Caco-2 (cell line): ENCODE measurements at regions not wholly inside any gene's neighbourhood (a gene's known extent, or its start where the extent isn't known, plus 50 kb on each side); places are given as distances from the start of the nearest gene placed in this dataset.

Source experiments
- BruUV-seq: library from RNA; stranded (reverse); fragments of 400-500 nt; replicated peaks from 2 replicates; lab custom pipeline; 2021; lab: Mats Ljungman, UMichigan
- CTCF ChIA-PET: fragments of 300-600 bp; sonication (Branson Sonifier 250); formaldehyde crosslinking; loops from one replicate; lab custom pipeline; 2022; ENCODE audit warnings: antibody characterized with exemption; lab: Charles Lee
- POLR2A ChIA-PET: fragments of 300-600 bp; sonication (Branson Sonifier 250); formaldehyde crosslinking; loops from one replicate; lab custom pipeline; 2022; ENCODE audit warnings: antibody characterized with exemption; lab: Charles Lee
- DNase-seq, 2 experiments: peaks; one replicate each; pipeline versions ENCODE4 v3.0.0 to v3.0.0-alpha.2; 2020 to 2022
- H3K27me3 ChIP-seq: replicated peaks from 2 replicates; pipeline ENCODE4 v1.6.0; 2011; ENCODE audit warnings: low read length; ENCODE audit not compliant: control insufficient read depth, insufficient read depth
- H3K36me3 ChIP-seq: 2 replicates; pipeline ENCODE4 v1.5.1; 2011; ENCODE audit warnings: low read length; ENCODE audit not compliant: control insufficient read depth, insufficient read depth
- H3K4me1 ChIP-seq: fragments of 250-450 bp; sonication (Bioruptor Pico); 2 replicates; pipeline ENCODE4 v1.5.1; 2020; ENCODE audit warnings: mild to moderate bottlenecking
- H3K4me3 ChIP-seq: 2 replicates; pipeline ENCODE4 v1.5.1; 2011; ENCODE audit warnings: low read depth, mild to moderate bottlenecking, control low read depth, low read length
- H3K9me3 ChIP-seq: fragments of 250-450 bp; sonication (Bioruptor Pico); 2 replicates; pipeline ENCODE4 v1.5.1; 2020; ENCODE audit warnings: mild to moderate bottlenecking, moderate library complexity
- H3K27ac Mint-ChIP-seq: one replicate; pipeline ENCODE4 v1.8.0; 2022; ENCODE audit warnings: mixed read lengths; ENCODE audit not compliant: unreplicated experiment
- H3K27me3 Mint-ChIP-seq: one replicate; pipeline ENCODE4 v1.8.0; 2022; ENCODE audit warnings: mixed read lengths; ENCODE audit not compliant: insufficient read depth, unreplicated experiment
- H3K36me3 Mint-ChIP-seq: one replicate; pipeline ENCODE4 v1.8.0; 2022; ENCODE audit warnings: mild to moderate bottlenecking, mixed read lengths; ENCODE audit not compliant: insufficient read depth, unreplicated experiment
- H3K4me1 Mint-ChIP-seq: one replicate; pipeline ENCODE4 v1.8.0; 2022; ENCODE audit warnings: low read depth, mixed read lengths; ENCODE audit not compliant: unreplicated experiment
- H3K4me3 Mint-ChIP-seq: one replicate; pipeline ENCODE4 v1.8.0; 2022; ENCODE audit warnings: mild to moderate bottlenecking, moderate library complexity, mixed read lengths; ENCODE audit not compliant: unreplicated experiment
- H3K9me3 Mint-ChIP-seq: one replicate; pipeline ENCODE4 v1.8.0; 2022; ENCODE audit warnings: mixed read lengths; ENCODE audit not compliant: unreplicated experiment
- CTCF ChIP-seq, 2 experiments: fragments of 200-600 bp in 1 of 2; IDR thresholded peaks; 1 replicate in 1 of 2; 2 replicates in 1 of 2; pipeline versions ENCODE4 v1.5.1 to v1.8.0; 2011 to 2022; ENCODE audit warnings: antibody characterized with exemption in 1 of 2, control low read depth in 1 of 2, inconsistent platforms in 1 of 2, low read depth in 1 of 2, low read length in 1 of 2, mild to moderate bottlenecking in 1 of 2, moderate library complexity in 1 of 2; ENCODE audit not compliant: insufficient read depth in 1 of 2, severe bottlenecking in 1 of 2, unreplicated experiment in 1 of 2
- intact Hi-C: fragments of 100-400 bp; cut with micrococcal nuclease; formaldehyde crosslinking; loops from one replicate; pipeline ENCODE4 v1.10.0; 2022; ENCODE audit not compliant: unreplicated experiment

- Histone ChIP-seq H3K36me3 (no peaks in the 10 kb centered on the region), H3K27me3 (no peaks in the 10 kb centered on the region), H3K9me3 (no peaks in the 10 kb centered on the region), H3K4me1 (no peaks in the 10 kb centered on the region), H3K4me3 (no peak overlapping the region)
- Mint-ChIP-seq H3K36me3 (no peaks in the 10 kb centered on the region), H3K4me3 (no peak overlapping the region), H3K9me3 (no peaks in the 10 kb centered on the region), H3K27me3 (no peaks in the 10 kb centered on the region), H3K27ac (no peak overlapping the region), H3K4me1 (no peaks in the 10 kb centered on the region)
- no peak for TF ChIP-seq CTCF (IDR thresholded peaks at IDR 0.05; ENCODE audit: insufficient read depth in 1 of 2, low read depth in 1 of 2, low read length in 1 of 2, severe bottlenecking in 1 of 2, unreplicated experiment in 1 of 2)
- ChIA-PET CTCF (no interaction called here), POLR2A (no interaction called here)
- intact Hi-C loops: no loop called here
- BruUV-seq: no TSS peak
- no peak for DNase-seq
These were observed 146.4 kb upstream of the COL11A1 start for GRCh38 chr1:103254691-103255090.

GRCh38 chr1:103250441-103250861, 142.1 kb upstream of the COL11A1 start:
- DNase-seq: no peak
- no peaks in the 10 kb centered on the region for H3K36me3 Mint-ChIP-seq
- no peaks in the 10 kb centered on the region for H3K27me3 Mint-ChIP-seq
- ChIA-PET CTCF (no interaction called here), POLR2A (no interaction called here)
- no peaks in the 10 kb centered on the region for H3K9me3 ChIP-seq
- no peak overlapping the region for H3K4me3 Mint-ChIP-seq
- no peaks in the 10 kb centered on the region for H3K27me3 ChIP-seq
- intact Hi-C loops: no loop called here
- no peaks in the 10 kb centered on the region for H3K36me3 ChIP-seq
- no peaks in the 10 kb centered on the region for H3K4me1 ChIP-seq
- H3K4me3 ChIP-seq: no peak overlapping the region
- no peaks in the 10 kb centered on the region for H3K9me3 Mint-ChIP-seq
- TF ChIP-seq CTCF (IDR thresholded peaks at IDR 0.05; ENCODE audit: insufficient read depth in 1 of 2, low read depth in 1 of 2, low read length in 1 of 2, severe bottlenecking in 1 of 2, unreplicated experiment in 1 of 2): no peak
- no peaks in the 10 kb centered on the region for H3K4me1 Mint-ChIP-seq
- no peak overlapping the region for H3K27ac Mint-ChIP-seq
- BruUV-seq: no TSS peak

DNA sequence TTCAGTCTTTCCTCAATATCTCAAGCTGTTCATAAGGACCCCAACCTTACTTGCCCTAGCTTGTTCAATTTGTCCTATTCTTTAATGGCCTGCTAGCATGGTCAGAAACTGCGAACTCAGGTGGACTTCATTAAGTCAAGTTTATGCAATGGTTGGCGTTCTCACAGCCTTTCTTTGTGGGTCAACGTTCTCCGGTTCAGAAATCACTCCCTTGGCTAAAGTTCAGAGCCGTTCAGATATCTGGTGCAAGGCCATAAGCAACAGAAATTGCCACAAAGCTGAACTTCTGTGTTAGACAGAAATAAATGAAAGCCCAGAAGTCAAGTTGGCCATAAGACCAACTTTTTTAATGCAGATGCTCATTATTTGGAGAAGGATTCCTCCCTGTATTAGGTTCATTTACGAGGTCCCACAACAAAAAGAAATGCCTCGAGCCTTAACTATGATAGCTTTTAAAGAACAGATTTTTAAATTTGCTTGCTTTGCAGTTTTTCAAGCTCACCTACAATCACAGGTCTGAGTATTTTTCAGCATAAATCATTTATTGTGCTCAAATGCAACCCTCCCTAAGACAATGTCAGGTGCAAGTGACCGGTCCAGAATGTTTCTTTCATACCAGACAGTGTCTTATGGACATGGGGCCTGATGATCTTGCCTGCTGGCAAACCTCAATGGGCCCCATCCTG, 140.2 kb upstream of the COL11A1 start:
- intact Hi-C loops: no loop called here
- Mint-ChIP-seq H3K4me1 (no peaks in the 10 kb centered on the region), H3K27ac (no peak overlapping the region), H3K36me3 (no peaks in the 10 kb centered on the region), H3K9me3 (no peaks in the 10 kb centered on the region), H3K27me3 (no peaks in the 10 kb centered on the region), H3K4me3 (no peak overlapping the region)
- TF ChIP-seq CTCF (IDR thresholded peaks at IDR 0.05; ENCODE audit: insufficient read depth in 1 of 2, low read depth in 1 of 2, low read length in 1 of 2, severe bottlenecking in 1 of 2, unreplicated experiment in 1 of 2): no peak
- ChIA-PET CTCF (no interaction called here), POLR2A (no interaction called here)
- Histone ChIP-seq H3K9me3 (no peaks in the 10 kb centered on the region), H3K36me3 (no peaks in the 10 kb centered on the region), H3K4me3 (no peak overlapping the region), H3K27me3 (no peaks in the 10 kb centered on the region), H3K4me1 (no peaks in the 10 kb centered on the region)
- no TSS peak for BruUV-seq
- no peak for DNase-seq
